SK-N-SH treated with all-trans-retinoic acid at 6 μM for 48 hours (cell line): ENCODE measurements at regions not wholly inside any gene's neighbourhood (a gene's known extent, or its start where the extent isn't known, plus 50 kb on each side); places are given as distances from the start of the nearest gene placed in this dataset.

Source experiments
- ATAC-seq: fragments of 200-7000 bp; cut with Tn5 transposase; 3 replicates; pipeline ENCODE4 v1.9.1; 2020; ENCODE audit warnings: mild to moderate bottlenecking, moderate library complexity
- ARNTL ChIP-seq: fragments of 450-650 bp; formaldehyde crosslinking; IDR thresholded peaks from 2 replicates; pipeline ENCODE4 v1.5.0; 2020; ENCODE audit warnings: low read depth, mild to moderate bottlenecking, moderate library complexity, borderline replicate concordance
- BACH2 ChIP-seq: fragments of 250-450 bp; sonication (Bioruptor Pico); IDR thresholded peaks from 2 replicates; pipeline ENCODE4 v1.9.0; 2021; ENCODE audit warnings: mild to moderate bottlenecking, borderline replicate concordance
- CSDC2 ChIP-seq: fragments of 250-450 bp; sonication (Bioruptor Pico); IDR thresholded peaks from 2 replicates; pipeline ENCODE4 v1.5.0; 2020; ENCODE audit warnings: mild to moderate bottlenecking, moderate library complexity
- ESRRG ChIP-seq: fragments of 250-450 bp; sonication (Bioruptor Pico); IDR thresholded peaks from 2 replicates; pipeline ENCODE4 v1.6.1; 2021; ENCODE audit warnings: mild to moderate bottlenecking
- GLIS3 ChIP-seq: fragments of 250-450 bp; sonication (Bioruptor Pico); IDR thresholded peaks from 2 replicates; pipeline ENCODE4 v1.5.0; 2020; ENCODE audit warnings: mild to moderate bottlenecking, moderate library complexity
- ISL1 ChIP-seq: fragments of 250-450 bp; sonication (Bioruptor Pico); IDR thresholded peaks from 2 replicates; pipeline ENCODE4 v2.1.2; 2022; ENCODE audit warnings: mild to moderate bottlenecking, moderate library complexity
- OSR1 ChIP-seq: fragments of 250-450 bp; sonication (Bioruptor Pico); IDR thresholded peaks from 2 replicates; pipeline ENCODE4 v1.8.0; 2022; ENCODE audit warnings: moderate library complexity, mild to moderate bottlenecking, inconsistent platforms
- PPARA ChIP-seq: fragments of 250-450 bp; sonication (Bioruptor Pico); IDR thresholded peaks from 2 replicates; pipeline ENCODE4 v1.5.0; 2020; ENCODE audit warnings: mild to moderate bottlenecking, borderline replicate concordance
- RARB ChIP-seq: fragments of 250-450 bp; sonication (Bioruptor Pico); IDR thresholded peaks from 2 replicates; pipeline ENCODE4 v1.8.0; 2021; ENCODE audit warnings: mild to moderate bottlenecking, moderate library complexity
- SNAI2 ChIP-seq: fragments of 250-450 bp; sonication (Bioruptor Pico); IDR thresholded peaks from 2 replicates; pipeline ENCODE4 v1.5.0; 2020; ENCODE audit warnings: mild to moderate bottlenecking, moderate library complexity
- TCF4 ChIP-seq: fragments of 250-450 bp; sonication (Bioruptor Pico); IDR thresholded peaks from 2 replicates; pipeline ENCODE4 v1.8.0; 2021; ENCODE audit warnings: mild to moderate bottlenecking, moderate library complexity, borderline replicate concordance
- TOX ChIP-seq: fragments of 250-450 bp; sonication (Bioruptor Pico); IDR thresholded peaks from 2 replicates; pipeline ENCODE4 v1.8.0; 2021; ENCODE audit warnings: mild to moderate bottlenecking, moderate library complexity, borderline replicate concordance
- ZC3H10 ChIP-seq: fragments of 250-450 bp; sonication (Bioruptor Pico); IDR thresholded peaks from 2 replicates; pipeline ENCODE4 v1.5.1; 2021; ENCODE audit warnings: mild to moderate bottlenecking, moderate library complexity
- ZFP3 ChIP-seq: fragments of 250-450 bp; sonication (Bioruptor Pico); IDR thresholded peaks from 2 replicates; pipeline ENCODE4 v1.5.0; 2020; ENCODE audit warnings: mild to moderate bottlenecking, moderate library complexity
- ZFP30 ChIP-seq: fragments of 450-650 bp; formaldehyde crosslinking; IDR thresholded peaks from 2 replicates; pipeline ENCODE4 v1.5.0; 2022; ENCODE audit warnings: mild to moderate bottlenecking, moderate library complexity
- ZNF565 ChIP-seq: fragments of 450-650 bp; formaldehyde crosslinking; conservative IDR thresholded peaks from 2 replicates; pipeline ENCODE4 v1.5.0; 2020; ENCODE audit warnings: low read depth, mild to moderate bottlenecking, moderate library complexity
- ZNF70 ChIP-seq: fragments of 450-650 bp; formaldehyde crosslinking; IDR thresholded peaks from 2 replicates; pipeline ENCODE4 v1.5.0; 2020; ENCODE audit warnings: mild to moderate bottlenecking, moderate library complexity
- ZNF8 ChIP-seq: fragments of 450-650 bp; formaldehyde crosslinking; IDR thresholded peaks from 2 replicates; pipeline ENCODE4 v1.5.0; 2020; ENCODE audit warnings: mild to moderate bottlenecking, moderate library complexity
- TF ChIP-seq, protein P1 (sequence below): fragments of 250-450 bp; sonication (Bioruptor Pico); IDR thresholded peaks from 2 replicates; pipeline ENCODE4 v1.8.0; 2021; ENCODE audit warnings: low read depth, mild to moderate bottlenecking, moderate library complexity, borderline replicate concordance
- TF ChIP-seq, protein P2 (sequence below): fragments of 250-450 bp; sonication (Bioruptor Pico); IDR thresholded peaks from 2 replicates; pipeline ENCODE4 v1.5.0; 2020; ENCODE audit warnings: mild to moderate bottlenecking, moderate library complexity
- TF ChIP-seq, protein P3 (sequence below): fragments of 250-450 bp; sonication (Bioruptor Pico); IDR thresholded peaks from 2 replicates; pipeline ENCODE4 v1.5.1; 2020; ENCODE audit warnings: low read depth, mild to moderate bottlenecking, moderate library complexity
- TF ChIP-seq, protein P4 (sequence below): fragments of 250-450 bp; sonication (Bioruptor Pico); IDR thresholded peaks from 2 replicates; pipeline ENCODE4 v1.5.1; 2021; ENCODE audit warnings: mild to moderate bottlenecking, moderate library complexity
- TF ChIP-seq, protein P5 (sequence below): fragments of 250-450 bp; sonication (Bioruptor Pico); IDR thresholded peaks from 2 replicates; pipeline ENCODE4 v1.8.0; 2020; ENCODE audit warnings: mild to moderate bottlenecking, moderate library complexity, borderline replicate concordance

DNA sequence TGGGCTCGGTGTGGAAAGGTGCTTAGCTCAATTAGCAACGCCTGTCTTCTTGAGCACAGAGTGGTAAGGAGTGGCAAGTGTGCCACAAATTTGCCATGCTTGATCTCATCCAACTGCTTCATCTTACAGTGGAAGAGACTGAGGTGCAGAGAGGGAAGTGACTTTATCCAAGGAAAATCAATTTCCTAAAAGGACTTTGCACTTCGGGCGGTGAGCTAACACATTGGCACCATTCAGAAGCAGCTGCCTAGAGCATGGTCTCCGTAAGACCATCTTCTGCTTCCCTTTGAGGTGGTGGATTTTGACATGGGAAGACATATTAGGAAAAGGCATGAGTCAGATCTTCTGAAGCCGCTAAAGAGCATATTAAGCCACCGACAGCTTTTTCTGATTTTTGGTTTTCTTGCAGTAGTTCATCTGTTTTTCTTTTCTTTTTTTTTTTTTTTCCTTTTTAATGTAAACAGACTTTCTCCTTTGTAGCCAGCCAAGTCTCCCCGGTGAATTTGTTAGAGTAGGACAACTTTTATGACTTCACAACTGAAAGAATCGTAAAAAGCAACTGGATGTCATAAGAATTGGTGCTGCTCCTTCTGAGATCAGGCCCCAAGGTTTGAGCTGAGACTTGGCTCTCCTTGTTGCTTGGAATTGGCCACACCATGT, 273.2 kb downstream of the CDC5L start:
- no peak; the same call in 2 of the 3 replicates for ATAC-seq
- no peak for TF ChIP-seq ZC3H10
- no peak for TF ChIP-seq ZFP3 (CRISPR knock-in tag)
- TF ChIP-seq, protein P1, sequence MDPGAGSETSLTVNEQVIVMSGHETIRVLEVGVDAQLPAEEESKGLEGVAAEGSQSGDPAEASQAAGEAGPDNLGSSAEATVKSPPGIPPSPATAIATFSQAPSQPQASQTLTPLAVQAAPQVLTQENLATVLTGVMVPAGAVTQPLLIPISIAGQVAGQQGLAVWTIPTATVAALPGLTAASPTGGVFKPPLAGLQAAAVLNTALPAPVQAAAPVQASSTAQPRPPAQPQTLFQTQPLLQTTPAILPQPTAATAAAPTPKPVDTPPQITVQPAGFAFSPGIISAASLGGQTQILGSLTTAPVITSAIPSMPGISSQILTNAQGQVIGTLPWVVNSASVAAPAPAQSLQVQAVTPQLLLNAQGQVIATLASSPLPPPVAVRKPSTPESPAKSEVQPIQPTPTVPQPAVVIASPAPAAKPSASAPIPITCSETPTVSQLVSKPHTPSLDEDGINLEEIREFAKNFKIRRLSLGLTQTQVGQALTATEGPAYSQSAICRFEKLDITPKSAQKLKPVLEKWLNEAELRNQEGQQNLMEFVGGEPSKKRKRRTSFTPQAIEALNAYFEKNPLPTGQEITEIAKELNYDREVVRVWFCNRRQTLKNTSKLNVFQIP (CRISPR knock-in tag), result no peak
- TF ChIP-seq OSR1, result no peak
- no peak for TF ChIP-seq ESRRG (CRISPR knock-in tag)
- TF ChIP-seq, protein P2, sequence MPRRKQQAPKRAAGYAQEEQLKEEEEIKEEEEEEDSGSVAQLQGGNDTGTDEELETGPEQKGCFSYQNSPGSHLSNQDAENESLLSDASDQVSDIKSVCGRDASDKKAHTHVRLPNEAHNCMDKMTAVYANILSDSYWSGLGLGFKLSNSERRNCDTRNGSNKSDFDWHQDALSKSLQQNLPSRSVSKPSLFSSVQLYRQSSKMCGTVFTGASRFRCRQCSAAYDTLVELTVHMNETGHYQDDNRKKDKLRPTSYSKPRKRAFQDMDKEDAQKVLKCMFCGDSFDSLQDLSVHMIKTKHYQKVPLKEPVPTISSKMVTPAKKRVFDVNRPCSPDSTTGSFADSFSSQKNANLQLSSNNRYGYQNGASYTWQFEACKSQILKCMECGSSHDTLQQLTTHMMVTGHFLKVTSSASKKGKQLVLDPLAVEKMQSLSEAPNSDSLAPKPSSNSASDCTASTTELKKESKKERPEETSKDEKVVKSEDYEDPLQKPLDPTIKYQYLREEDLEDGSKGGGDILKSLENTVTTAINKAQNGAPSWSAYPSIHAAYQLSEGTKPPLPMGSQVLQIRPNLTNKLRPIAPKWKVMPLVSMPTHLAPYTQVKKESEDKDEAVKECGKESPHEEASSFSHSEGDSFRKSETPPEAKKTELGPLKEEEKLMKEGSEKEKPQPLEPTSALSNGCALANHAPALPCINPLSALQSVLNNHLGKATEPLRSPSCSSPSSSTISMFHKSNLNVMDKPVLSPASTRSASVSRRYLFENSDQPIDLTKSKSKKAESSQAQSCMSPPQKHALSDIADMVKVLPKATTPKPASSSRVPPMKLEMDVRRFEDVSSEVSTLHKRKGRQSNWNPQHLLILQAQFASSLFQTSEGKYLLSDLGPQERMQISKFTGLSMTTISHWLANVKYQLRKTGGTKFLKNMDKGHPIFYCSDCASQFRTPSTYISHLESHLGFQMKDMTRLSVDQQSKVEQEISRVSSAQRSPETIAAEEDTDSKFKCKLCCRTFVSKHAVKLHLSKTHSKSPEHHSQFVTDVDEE (CRISPR knock-in tag), result no peak
- TF ChIP-seq RARB (CRISPR knock-in tag), result no peak
- no peak for TF ChIP-seq BACH2 (CRISPR knock-in tag)
- TF ChIP-seq ZNF565 (CRISPR knock-in tag), result no peak
- no peak for TF ChIP-seq CSDC2 (CRISPR knock-in tag)
- no peak for TF ChIP-seq SNAI2 (CRISPR knock-in tag)
- TF ChIP-seq ISL1 (CRISPR knock-in tag), result no peak
- no peak for TF ChIP-seq GLIS3 (CRISPR knock-in tag)
- TF ChIP-seq, protein P3, sequence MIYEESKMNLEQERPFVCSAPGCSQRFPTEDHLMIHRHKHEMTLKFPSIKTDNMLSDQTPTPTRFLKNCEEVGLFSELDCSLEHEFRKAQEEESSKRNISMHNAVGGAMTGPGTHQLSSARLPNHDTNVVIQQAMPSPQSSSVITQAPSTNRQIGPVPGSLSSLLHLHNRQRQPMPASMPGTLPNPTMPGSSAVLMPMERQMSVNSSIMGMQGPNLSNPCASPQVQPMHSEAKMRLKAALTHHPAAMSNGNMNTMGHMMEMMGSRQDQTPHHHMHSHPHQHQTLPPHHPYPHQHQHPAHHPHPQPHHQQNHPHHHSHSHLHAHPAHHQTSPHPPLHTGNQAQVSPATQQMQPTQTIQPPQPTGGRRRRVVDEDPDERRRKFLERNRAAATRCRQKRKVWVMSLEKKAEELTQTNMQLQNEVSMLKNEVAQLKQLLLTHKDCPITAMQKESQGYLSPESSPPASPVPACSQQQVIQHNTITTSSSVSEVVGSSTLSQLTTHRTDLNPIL (CRISPR knock-in tag), result no peak
- TF ChIP-seq ZFP30 (CRISPR knock-in tag), result no peak
- TF ChIP-seq TCF4 (CRISPR knock-in tag), result no peak
- no peak for TF ChIP-seq ARNTL (CRISPR knock-in tag)
- TF ChIP-seq, protein P4, sequence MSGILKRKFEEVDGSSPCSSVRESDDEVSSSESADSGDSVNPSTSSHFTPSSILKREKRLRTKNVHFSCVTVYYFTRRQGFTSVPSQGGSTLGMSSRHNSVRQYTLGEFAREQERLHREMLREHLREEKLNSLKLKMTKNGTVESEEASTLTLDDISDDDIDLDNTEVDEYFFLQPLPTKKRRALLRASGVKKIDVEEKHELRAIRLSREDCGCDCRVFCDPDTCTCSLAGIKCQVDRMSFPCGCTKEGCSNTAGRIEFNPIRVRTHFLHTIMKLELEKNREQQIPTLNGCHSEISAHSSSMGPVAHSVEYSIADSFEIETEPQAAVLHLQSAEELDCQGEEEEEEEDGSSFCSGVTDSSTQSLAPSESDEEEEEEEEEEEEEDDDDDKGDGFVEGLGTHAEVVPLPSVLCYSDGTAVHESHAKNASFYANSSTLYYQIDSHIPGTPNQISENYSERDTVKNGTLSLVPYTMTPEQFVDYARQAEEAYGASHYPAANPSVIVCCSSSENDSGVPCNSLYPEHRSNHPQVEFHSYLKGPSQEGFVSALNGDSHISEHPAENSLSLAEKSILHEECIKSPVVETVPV (CRISPR knock-in tag), result no peak

DNA sequence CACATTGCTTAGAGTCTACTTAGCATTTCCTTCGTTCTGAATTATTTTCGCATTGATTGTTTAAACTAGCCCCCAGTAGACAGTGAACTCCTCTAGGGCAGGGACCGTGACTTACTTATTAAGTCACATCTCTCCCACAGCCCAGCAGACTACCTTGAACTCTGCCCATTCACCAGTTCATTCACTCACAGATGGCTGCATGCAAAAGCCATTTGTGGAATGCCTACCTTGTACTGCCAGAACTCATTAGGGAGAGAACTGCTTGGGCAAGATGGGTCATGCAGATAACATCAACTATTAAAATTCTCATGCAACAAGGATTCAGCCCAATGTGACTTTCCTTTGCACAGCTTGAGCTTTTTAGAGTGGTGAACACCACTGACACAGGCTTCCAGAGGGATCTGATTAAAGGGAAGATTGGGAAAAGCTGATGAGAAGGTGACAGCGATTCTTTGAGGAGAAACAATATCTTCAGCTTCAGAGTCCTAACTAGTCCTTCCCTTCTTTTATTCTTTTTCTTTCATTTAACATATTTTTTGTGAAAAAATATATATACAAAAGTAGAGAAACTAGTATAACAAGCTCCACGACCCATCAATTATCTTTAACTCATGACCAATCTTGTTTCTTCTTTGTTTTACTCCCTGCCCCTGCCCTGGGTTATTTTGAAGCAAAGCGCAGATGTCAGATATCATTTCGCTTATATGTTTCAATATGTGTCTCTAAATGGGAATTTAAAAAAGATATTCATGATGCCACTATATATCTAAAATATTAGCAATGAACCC, 273.9 kb downstream of the CDC5L start:
- ATAC-seq, result peak; percentile 73
- TF ChIP-seq BACH2 (CRISPR knock-in tag) (no peak), ZNF70 (CRISPR knock-in tag) (no peak), ISL1 (CRISPR knock-in tag) (peak; percentile 94), ZFP30 (CRISPR knock-in tag) (no peak), TOX (CRISPR knock-in tag) (no peak), ZNF565 (CRISPR knock-in tag) (no peak), OSR1 (no peak), RARB (CRISPR knock-in tag) (no peak), ZNF8 (no peak), CSDC2 (CRISPR knock-in tag) (no peak), TCF4 (CRISPR knock-in tag) (no peak), ARNTL (CRISPR knock-in tag) (no peak), ESRRG (CRISPR knock-in tag) (no peak), ZFP3 (CRISPR knock-in tag) (peak; percentile 81), PPARA (CRISPR knock-in tag) (no peak), GLIS3 (CRISPR knock-in tag) (no peak), SNAI2 (CRISPR knock-in tag) (peak; percentile 56; the same call in 1 of the 2 replicates)
- TF ChIP-seq, protein P5, sequence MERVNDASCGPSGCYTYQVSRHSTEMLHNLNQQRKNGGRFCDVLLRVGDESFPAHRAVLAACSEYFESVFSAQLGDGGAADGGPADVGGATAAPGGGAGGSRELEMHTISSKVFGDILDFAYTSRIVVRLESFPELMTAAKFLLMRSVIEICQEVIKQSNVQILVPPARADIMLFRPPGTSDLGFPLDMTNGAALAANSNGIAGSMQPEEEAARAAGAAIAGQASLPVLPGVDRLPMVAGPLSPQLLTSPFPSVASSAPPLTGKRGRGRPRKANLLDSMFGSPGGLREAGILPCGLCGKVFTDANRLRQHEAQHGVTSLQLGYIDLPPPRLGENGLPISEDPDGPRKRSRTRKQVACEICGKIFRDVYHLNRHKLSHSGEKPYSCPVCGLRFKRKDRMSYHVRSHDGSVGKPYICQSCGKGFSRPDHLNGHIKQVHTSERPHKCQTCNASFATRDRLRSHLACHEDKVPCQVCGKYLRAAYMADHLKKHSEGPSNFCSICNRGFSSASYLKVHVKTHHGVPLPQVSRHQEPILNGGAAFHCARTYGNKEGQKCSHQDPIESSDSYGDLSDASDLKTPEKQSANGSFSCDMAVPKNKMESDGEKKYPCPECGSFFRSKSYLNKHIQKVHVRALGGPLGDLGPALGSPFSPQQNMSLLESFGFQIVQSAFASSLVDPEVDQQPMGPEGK (CRISPR knock-in tag), result peak; percentile 85; the same call in 1 of the 2 replicates
- TF ChIP-seq, protein P2 (CRISPR knock-in tag), result peak; percentile 32; the same call in 1 of the 2 replicates
- TF ChIP-seq, protein P4 (CRISPR knock-in tag), result no peak
